T-helper 17 cell (primary cell): ENCODE measurements at regions not wholly inside any gene's neighbourhood (a gene's known extent, or its start where the extent isn't known, plus 50 kb on each side); places are given as distances from the start of the nearest gene placed in this dataset.

Experiments
- ATAC-seq: fragments of 150-1000 bp; cut with Tn5 transposase; 2 replicates; pipeline ENCODE4 v1.10.0; 2021; ENCODE audit warnings: mild to moderate bottlenecking, moderate library complexity
- DNase-seq, 3 donors: peaks; one replicate each; pipeline versions ENCODE4 v3.0.0 to v3.0.0-alpha.2; 2020 to 2021
- H3K9me3 ChIP-seq: one replicate; pipeline ENCODE4 v1.7.0; 2013; ENCODE audit warnings: low read length, mild to moderate bottlenecking; ENCODE audit not compliant: control insufficient read depth, poor library complexity, severe bottlenecking
- H3K27ac Mint-ChIP-seq: one replicate; pipeline ENCODE4 v1.8.0; 2022; ENCODE audit warnings: mild to moderate bottlenecking, moderate library complexity, mixed read lengths
- H3K27me3 Mint-ChIP-seq: one replicate; pipeline ENCODE4 v1.8.0; 2022; ENCODE audit warnings: mixed read lengths
- H3K36me3 Mint-ChIP-seq: one replicate; pipeline ENCODE4 v1.8.0; 2022; ENCODE audit warnings: low read depth, mixed read lengths
- H3K4me1 Mint-ChIP-seq: one replicate; pipeline ENCODE4 v1.8.0; 2022; ENCODE audit warnings: mild to moderate bottlenecking, mixed read lengths
- H3K4me3 Mint-ChIP-seq: one replicate; pipeline ENCODE4 v1.8.0; 2022; ENCODE audit warnings: mild to moderate bottlenecking, moderate library complexity, mixed read lengths

- H3K9me3 ChIP-seq, result no peaks in the 10 kb centered on the region
- H3K4me1 Mint-ChIP-seq, result peaks cover 3% of the 10 kb centered on the region
- no peak for DNase-seq
- H3K27ac Mint-ChIP-seq, result no peak overlapping the region
- H3K4me3 Mint-ChIP-seq, result no peak overlapping the region
- peaks cover 35% of the 10 kb centered on the region for H3K27me3 Mint-ChIP-seq
- H3K36me3 Mint-ChIP-seq, result peaks cover 2% of the 10 kb centered on the region
- no peak for ATAC-seq
These were observed 265.5 kb upstream of the ROPN1 start for GRCh38 chr3:124257336-124257864.

GRCh38 chr3:124258057-124258500 is 266.2 kb upstream of the ROPN1 start:
- Mint-ChIP-seq H3K27me3 (peaks cover 28% of the 10 kb centered on the region), H3K27ac (no peak overlapping the region), H3K4me3 (no peak overlapping the region), H3K36me3 (peaks cover 2% of the 10 kb centered on the region), H3K4me1 (peaks cover 3% of the 10 kb centered on the region)
- DNase-seq (no peak), ATAC-seq (no peak)
- no peaks in the 10 kb centered on the region for H3K9me3 ChIP-seq

- no peak for DNase-seq
- peaks cover 18% of the 10 kb centered on the region for H3K27me3 Mint-ChIP-seq
These were observed 268.4 kb upstream of the ROPN1 start for GRCh38 chr3:124260206-124260915.

GRCh38 chr3:124261306-124261705 is 269.4 kb upstream of the ROPN1 start:
- Mint-ChIP-seq H3K4me1 (peaks cover 4% of the 10 kb centered on the region), H3K27me3 (peaks cover 15% of the 10 kb centered on the region), H3K4me3 (no peak overlapping the region), H3K27ac (no peak overlapping the region), H3K36me3 (peaks cover 2% of the 10 kb centered on the region)
- ATAC-seq, result no peak
- H3K9me3 ChIP-seq, result no peaks in the 10 kb centered on the region
- no peak for DNase-seq

More at GRCh38 chr3:124260206-124260915, 268.4 kb upstream of the ROPN1 start:
- H3K9me3 ChIP-seq, result no peaks in the 10 kb centered on the region
- no peak for ATAC-seq
- Mint-ChIP-seq H3K27ac (no peak overlapping the region), H3K36me3 (peaks cover 2% of the 10 kb centered on the region), H3K4me1 (peaks cover 4% of the 10 kb centered on the region), H3K4me3 (no peak overlapping the region)

GRCh38 chr3:124263168-124263567 is 271.2 kb upstream of the ROPN1 start:
- no peak overlapping the region for H3K4me3 Mint-ChIP-seq
- peaks cover 2% of the 10 kb centered on the region for H3K36me3 Mint-ChIP-seq
- H3K9me3 ChIP-seq, result no peaks in the 10 kb centered on the region
- no peak overlapping the region for H3K27ac Mint-ChIP-seq
- peaks cover 4% of the 10 kb centered on the region for H3K4me1 Mint-ChIP-seq
- H3K27me3 Mint-ChIP-seq, result peaks cover 15% of the 10 kb centered on the region
- DNase-seq (no peak), ATAC-seq (no peak)

- no peak for ATAC-seq
- H3K27ac Mint-ChIP-seq, result no peak overlapping the region
- DNase-seq, result no peak
- H3K4me1 Mint-ChIP-seq, result peaks cover 2% of the 10 kb centered on the region
- no peaks in the 10 kb centered on the region for H3K9me3 ChIP-seq
- no peaks in the 10 kb centered on the region for H3K36me3 Mint-ChIP-seq
- peaks cover 10% of the 10 kb centered on the region for H3K27me3 Mint-ChIP-seq
- H3K4me3 Mint-ChIP-seq, result no peak overlapping the region
These were observed 272.4 kb upstream of the ROPN1 start for GRCh38 chr3:124264346-124264745.

GRCh38 chr3:124266487-124266886 is 274.6 kb upstream of the ROPN1 start:
- ATAC-seq, result no peak
- Mint-ChIP-seq H3K27me3 (peaks cover 3% of the 10 kb centered on the region), H3K27ac (no peak overlapping the region), H3K36me3 (no peaks in the 10 kb centered on the region), H3K4me3 (no peak overlapping the region), H3K4me1 (peaks cover 2% of the 10 kb centered on the region)
- no peaks in the 10 kb centered on the region for H3K9me3 ChIP-seq
- no peak for DNase-seq

GRCh38 chr3:124267406-124267805 is 275.5 kb upstream of the ROPN1 start:
- peaks cover 1% of the 10 kb centered on the region for H3K27me3 Mint-ChIP-seq
- DNase-seq, result no peak
- H3K27ac Mint-ChIP-seq, result no peak overlapping the region
- no peak for ATAC-seq
- H3K4me1 Mint-ChIP-seq, result peaks cover 2% of the 10 kb centered on the region
- H3K9me3 ChIP-seq, result no peaks in the 10 kb centered on the region
- no peak overlapping the region for H3K4me3 Mint-ChIP-seq
- no peaks in the 10 kb centered on the region for H3K36me3 Mint-ChIP-seq

- H3K27ac Mint-ChIP-seq, result no peak overlapping the region
- H3K9me3 ChIP-seq, result no peaks in the 10 kb centered on the region
- H3K36me3 Mint-ChIP-seq, result no peaks in the 10 kb centered on the region
- H3K4me1 Mint-ChIP-seq, result peaks cover 2% of the 10 kb centered on the region
- no peak for DNase-seq
- ATAC-seq, result no peak
- no peak overlapping the region for H3K4me3 Mint-ChIP-seq
- H3K27me3 Mint-ChIP-seq, result peaks cover 4% of the 10 kb centered on the region
These were observed 276.4 kb upstream of the ROPN1 start for GRCh38 chr3:124268355-124268754.

GRCh38 chr3:124269619-124270018 is 277.7 kb upstream of the ROPN1 start:
- Mint-ChIP-seq H3K4me3 (no peak overlapping the region), H3K27ac (no peak overlapping the region), H3K27me3 (peaks cover 4% of the 10 kb centered on the region), H3K4me1 (no peaks in the 10 kb centered on the region), H3K36me3 (no peaks in the 10 kb centered on the region)
- no peaks in the 10 kb centered on the region for H3K9me3 ChIP-seq
- ATAC-seq (no peak), DNase-seq (no peak)

- Mint-ChIP-seq H3K27me3 (peaks cover 23% of the 10 kb centered on the region), H3K36me3 (no peaks in the 10 kb centered on the region), H3K4me1 (no peaks in the 10 kb centered on the region), H3K4me3 (no peak overlapping the region), H3K27ac (no peak overlapping the region)
- no peaks in the 10 kb centered on the region for H3K9me3 ChIP-seq
- DNase-seq, result no peak
- no peak for ATAC-seq
These were observed 280.8 kb upstream of the ROPN1 start for GRCh38 chr3:124272605-124273151.

GRCh38 chr3:124273651-124274050 is 281.7 kb upstream of the ROPN1 start:
- no peak overlapping the region for H3K27ac Mint-ChIP-seq
- ATAC-seq (no peak), DNase-seq (no peak)
- no peaks in the 10 kb centered on the region for H3K9me3 ChIP-seq
- no peaks in the 10 kb centered on the region for H3K36me3 Mint-ChIP-seq
- no peaks in the 10 kb centered on the region for H3K4me1 Mint-ChIP-seq
- peaks cover 24% of the 10 kb centered on the region for H3K27me3 Mint-ChIP-seq
- H3K4me3 Mint-ChIP-seq, result no peak overlapping the region

- H3K9me3 ChIP-seq, result no peaks in the 10 kb centered on the region
- no peaks in the 10 kb centered on the region for H3K4me1 Mint-ChIP-seq
- H3K27me3 Mint-ChIP-seq, result peaks cover 24% of the 10 kb centered on the region
- ATAC-seq, result no peak
- H3K27ac Mint-ChIP-seq, result no peak overlapping the region
- H3K4me3 Mint-ChIP-seq, result no peak overlapping the region
- DNase-seq, result no peak
- H3K36me3 Mint-ChIP-seq, result no peaks in the 10 kb centered on the region
These were observed 282.1 kb upstream of the ROPN1 start for GRCh38 chr3:124274051-124274450.

GRCh38 chr3:124275412-124275811 is 283.5 kb upstream of the ROPN1 start:
- H3K36me3 Mint-ChIP-seq, result no peaks in the 10 kb centered on the region
- peaks cover 27% of the 10 kb centered on the region for H3K27me3 Mint-ChIP-seq
- H3K27ac Mint-ChIP-seq, result no peak overlapping the region
- no peaks in the 10 kb centered on the region for H3K9me3 ChIP-seq
- H3K4me1 Mint-ChIP-seq, result no peaks in the 10 kb centered on the region
- no peak overlapping the region for H3K4me3 Mint-ChIP-seq
- DNase-seq (no peak), ATAC-seq (no peak)
